Epithelial cell of esophagus (primary cell): ENCODE measurements at regions not wholly inside any gene's neighbourhood (a gene's known extent, or its start where the extent isn't known, plus 50 kb on each side); places are given as distances from the start of the nearest gene placed in this dataset.

Experiments used
- DNase-seq: peaks from one replicate; pipeline ENCODE4 v3.0.0; 2010; ENCODE audit warnings: low read depth
- H3K4me3 ChIP-seq: 2 replicates; pipeline ENCODE4 v1.5.1; 2011; ENCODE audit warnings: mild to moderate bottlenecking, low read length, control low read depth
- CTCF ChIP-seq: IDR thresholded peaks from 2 replicates; pipeline ENCODE4 v1.5.1; 2011; ENCODE audit warnings: low read depth, mild to moderate bottlenecking, low read length, control low read depth, inconsistent platforms; ENCODE audit not compliant: insufficient read depth; ENCODE audit errors: missing control alignments

- H3K4me3 ChIP-seq, result no peak overlapping the region
- no peak for DNase-seq
- no peak for TF ChIP-seq CTCF
Observed at GRCh38 chr10:81548160-81548559, 326.8 kb upstream of the NRG3 start.

GRCh38 chr10:81564143-81564542, 310.9 kb upstream of the NRG3 start:
- DNase-seq, result no peak

GRCh38 chr10:81569488-81569887, 305.5 kb upstream of the NRG3 start:
- TF ChIP-seq CTCF, result no peak
- no peak overlapping the region for H3K4me3 ChIP-seq
- no peak for DNase-seq

More at GRCh38 chr10:81564143-81564542, 310.9 kb upstream of the NRG3 start:
- H3K4me3 ChIP-seq, result no peak overlapping the region
- TF ChIP-seq CTCF, result no peak

- DNase-seq, result no peak
- no peak overlapping the region for H3K4me3 ChIP-seq
- no peak for TF ChIP-seq CTCF
Observed at GRCh38 chr10:81570349-81570748, 304.6 kb upstream of the NRG3 start.

- H3K4me3 ChIP-seq, result no peak overlapping the region
- DNase-seq, result no peak
- no peak for TF ChIP-seq CTCF
Observed at GRCh38 chr10:81570878-81571794, 303.9 kb upstream of the NRG3 start.

- H3K4me3 ChIP-seq, result no peak overlapping the region
- peak; percentile 24 for DNase-seq
- TF ChIP-seq CTCF, result no peak
Observed at GRCh38 chr10:81575036-81575435, 300.0 kb upstream of the NRG3 start.

- TF ChIP-seq CTCF, result no peak
- DNase-seq, result peak; percentile 53
- H3K4me3 ChIP-seq, result no peak overlapping the region
Observed at GRCh38 chr10:81576336-81576735, 298.7 kb upstream of the NRG3 start.
